Loucy (cell line): ENCODE measurements at regions not wholly inside any gene's neighbourhood (a gene's known extent, or its start where the extent isn't known, plus 50 kb on each side); places are given as distances from the start of the nearest gene placed in this dataset.

Source experiments
- CTCF ChIP-seq: fragments of 200-600 bp; sonication (generic); conservative IDR thresholded peaks from 2 replicates; pipeline ENCODE4 v1.5.1; 2014; ENCODE audit warnings: mild to moderate bottlenecking, antibody characterized with exemption, low read length
- EZH2phosphoT487 ChIP-seq: fragments of 200-600 bp; IDR thresholded peaks from 2 replicates; pipeline ENCODE4 v1.6.1; 2018; ENCODE audit warnings: antibody characterized with exemption, mild to moderate bottlenecking, moderate library complexity, borderline replicate concordance

- no peak for TF ChIP-seq EZH2phosphoT487
- no peak for TF ChIP-seq CTCF
Observed at GRCh38 chr4:29310252-29310651, 1409.9 kb upstream of the PCDH7 start.
